ENCODE measurements at regions not wholly inside any gene's neighbourhood (a gene's known extent, or its start where the extent isn't known, plus 50 kb on each side); places are given as distances from the start of the nearest gene placed in this dataset.

- no peak for DNase-seq (ENCODE audit: low read depth)
Measured at GRCh38 chr4:79034544-79034943, 95.3 kb upstream of the PAQR3 start.

GRCh38 chr4:79030973-79031372 is 91.7 kb upstream of the PAQR3 start:
- DNase-seq (ENCODE audit: low read depth), result no peak

GRCh38 chr4:79027656-79028055 is 88.4 kb upstream of the PAQR3 start:
- no peak for DNase-seq (ENCODE audit: low read depth)

- DNase-seq (ENCODE audit: low read depth), result no peak
Measured at GRCh38 chr4:79025170-79025569, 85.9 kb upstream of the PAQR3 start.

GRCh38 chr4:79023799-79024770 is 84.8 kb upstream of the PAQR3 start:
- no peak for DNase-seq (ENCODE audit: low read depth)

GRCh38 chr4:79022529-79022928 is 83.3 kb upstream of the PAQR3 start:
- no peak for DNase-seq (ENCODE audit: low read depth)

GRCh38 chr4:79017481-79017880 is 78.2 kb upstream of the PAQR3 start:
- no peak for DNase-seq (ENCODE audit: low read depth)

GRCh38 chr4:79016878-79017277 is 77.6 kb upstream of the PAQR3 start:
- no peak for DNase-seq (ENCODE audit: low read depth)

GRCh38 chr4:79015411-79015810 is 76.2 kb upstream of the PAQR3 start:
- no peak for DNase-seq (ENCODE audit: low read depth)

GRCh38 chr4:79014230-79014629 is 75.0 kb upstream of the PAQR3 start:
- no peak for DNase-seq (ENCODE audit: low read depth)

GRCh38 chr4:79013756-79014155 is 74.5 kb upstream of the PAQR3 start:
- DNase-seq (ENCODE audit: low read depth), result no peak

- no peak for DNase-seq (ENCODE audit: low read depth)
Measured at GRCh38 chr4:78990938-78991810, 51.9 kb upstream of the PAQR3 start.

- DNase-seq (ENCODE audit: low read depth), result no peak
Measured at GRCh38 chr4:78989697-78990270, 50.5 kb upstream of the PAQR3 start.
